Lung (tissue), 11 donors: ENCODE measurements at regions not wholly inside any gene's neighbourhood (a gene's known extent, or its start where the extent isn't known, plus 50 kb on each side); places are given as distances from the start of the nearest gene placed in this dataset.

Experiments used
- ATAC-seq: fragments of 200-7000 bp; cut with Tn5 transposase; one replicate; pipeline ENCODE4 v1.9.1; 2020; ENCODE audit warnings: moderate number of reproducible peaks; ENCODE audit not compliant: insufficient read depth, low FRiP score
- DNase-seq, 3 donors: peaks; one replicate each; pipeline ENCODE4 v3.0.0-alpha.2; 2013 to 2017
- H3K27ac ChIP-seq, 2 donors: one replicate each; pipeline ENCODE4 v1.5.1; 2013; ENCODE audit warnings: mild to moderate bottlenecking in 2 of 2, moderate library complexity in 2 of 2, control low read depth in 1 of 2, inconsistent platforms in 1 of 2, low read depth in 1 of 2, low read length in 1 of 2
- H3K27me3 ChIP-seq, 3 donors: one replicate each; pipeline ENCODE4 v1.5.1; 2013; ENCODE audit warnings: low read length in 2 of 3; ENCODE audit not compliant: control insufficient read depth in 3 of 3, insufficient read depth in 3 of 3
- H3K36me3 ChIP-seq, 4 donors: one replicate each; pipeline ENCODE4 v1.5.1; 2013; ENCODE audit warnings: low read length in 4 of 4, mild to moderate bottlenecking in 1 of 4, moderate library complexity in 1 of 4; ENCODE audit not compliant: control insufficient read depth in 4 of 4, insufficient read depth in 4 of 4
- H3K4me1 ChIP-seq, 5 donors: one replicate each; pipeline ENCODE4 v1.5.1; 2013; ENCODE audit warnings: low read length in 5 of 5, mild to moderate bottlenecking in 2 of 5, moderate library complexity in 1 of 5; ENCODE audit not compliant: control insufficient read depth in 5 of 5, insufficient read depth in 5 of 5
- H3K4me3 ChIP-seq: one replicate; pipeline ENCODE4 v1.5.1; 2013; ENCODE audit warnings: mild to moderate bottlenecking, control low read depth, moderate library complexity
- H3K9ac ChIP-seq, 2 donors: one replicate each; pipeline ENCODE4 v1.5.1; 2013; ENCODE audit warnings: low read length in 2 of 2, control low read depth in 1 of 2; ENCODE audit not compliant: insufficient read depth in 1 of 2
- H3K9me3 ChIP-seq, 4 donors: one replicate each; pipeline ENCODE4 v1.5.1; 2013; ENCODE audit warnings: low read length in 3 of 4, mild to moderate bottlenecking in 1 of 4, moderate library complexity in 1 of 4; ENCODE audit not compliant: control insufficient read depth in 4 of 4, insufficient read depth in 3 of 4
- WGBS, 2 donors: extraction: QIAGEN DNeasy Blood & Tissue Kit; methylation state at CpG; one replicate each; pipeline ENCODE4 v1.1.7; 2013; 5-methylcytosine and 5-hydroxymethylcytosine counted together
- TF ChIP-seq, protein P1 (sequence below): IDR thresholded peaks from 2 replicates; pipeline ENCODE4 v1.5.1; 2012; ENCODE audit warnings: mild to moderate bottlenecking; ENCODE audit errors: control extremely low read depth, extremely low read depth
- donor health status: control.
- donor health status: control.
- donor health status: Bipolar disorder and iron deficiency.
- donor health status: healthy.
- donor health status: DM: yes; HTN: yes; CAD: no.

DNA sequence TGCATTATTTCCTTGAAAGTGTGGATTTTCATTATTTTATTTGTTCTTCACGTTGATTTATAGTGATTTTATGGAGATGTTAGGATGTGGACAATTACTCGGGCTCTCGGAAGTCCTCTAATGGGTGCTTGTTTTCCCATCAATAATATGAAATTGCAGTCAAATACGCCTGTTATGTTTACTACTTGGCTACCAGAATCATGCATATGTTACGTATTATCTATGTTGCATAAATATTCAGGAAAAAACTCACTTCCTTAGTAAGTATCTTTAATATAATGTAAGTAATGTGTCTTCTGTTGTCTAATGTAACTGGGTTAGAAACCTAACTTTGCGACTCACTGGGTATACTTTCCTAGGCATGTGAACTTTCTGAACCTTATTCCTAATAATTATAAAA is 823.4 kb upstream of the CHORDC1 start:
- 86 to 88% methylated on average over 6 of the region's 6 CpGs for WGBS, 2 donors
- Histone ChIP-seq H3K9me3 (peaks cover 0 to 2% (median 0%) of the 10 kb centered on the region in 4 donors), H3K4me3 (no peak overlapping the region), H3K9ac (no peak overlapping the region), H3K4me1 (no peaks in the 10 kb centered on the region), H3K36me3 (no peaks in the 10 kb centered on the region), H3K27ac (no peak overlapping the region), H3K27me3 (no peaks in the 10 kb centered on the region)
- TF ChIP-seq, protein P1, sequence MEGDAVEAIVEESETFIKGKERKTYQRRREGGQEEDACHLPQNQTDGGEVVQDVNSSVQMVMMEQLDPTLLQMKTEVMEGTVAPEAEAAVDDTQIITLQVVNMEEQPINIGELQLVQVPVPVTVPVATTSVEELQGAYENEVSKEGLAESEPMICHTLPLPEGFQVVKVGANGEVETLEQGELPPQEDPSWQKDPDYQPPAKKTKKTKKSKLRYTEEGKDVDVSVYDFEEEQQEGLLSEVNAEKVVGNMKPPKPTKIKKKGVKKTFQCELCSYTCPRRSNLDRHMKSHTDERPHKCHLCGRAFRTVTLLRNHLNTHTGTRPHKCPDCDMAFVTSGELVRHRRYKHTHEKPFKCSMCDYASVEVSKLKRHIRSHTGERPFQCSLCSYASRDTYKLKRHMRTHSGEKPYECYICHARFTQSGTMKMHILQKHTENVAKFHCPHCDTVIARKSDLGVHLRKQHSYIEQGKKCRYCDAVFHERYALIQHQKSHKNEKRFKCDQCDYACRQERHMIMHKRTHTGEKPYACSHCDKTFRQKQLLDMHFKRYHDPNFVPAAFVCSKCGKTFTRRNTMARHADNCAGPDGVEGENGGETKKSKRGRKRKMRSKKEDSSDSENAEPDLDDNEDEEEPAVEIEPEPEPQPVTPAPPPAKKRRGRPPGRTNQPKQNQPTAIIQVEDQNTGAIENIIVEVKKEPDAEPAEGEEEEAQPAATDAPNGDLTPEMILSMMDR = no peak
- ATAC-seq (no peak), DNase-seq (no peak)

DNA sequence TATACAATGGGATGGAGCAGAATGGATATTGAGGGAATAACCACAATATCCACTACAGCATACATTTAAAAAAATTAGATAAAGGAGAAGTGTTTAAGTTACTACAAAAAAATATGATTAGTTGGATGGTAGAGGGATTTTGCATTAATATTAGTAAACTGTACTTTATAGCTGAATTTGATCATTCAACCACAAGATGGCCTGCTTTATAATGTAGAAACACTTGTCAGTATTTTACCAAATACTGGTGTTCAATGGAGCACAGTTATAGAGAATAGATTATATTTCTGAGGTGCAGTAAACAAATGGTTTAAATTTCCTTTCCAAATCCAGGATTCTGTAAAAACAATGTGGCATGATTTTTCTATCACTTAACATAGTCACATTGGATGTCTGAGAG is 818.8 kb upstream of the CHORDC1 start:
- DNase-seq (peak in 2 of 3 donors; percentile 6 to 17), ATAC-seq (no peak)
- Histone ChIP-seq H3K27ac (no peak overlapping the region), H3K9ac (no peak overlapping the region), H3K9me3 (no peaks in the 10 kb centered on the region), H3K4me3 (no peak overlapping the region), H3K27me3 (no peaks in the 10 kb centered on the region), H3K4me1 (no peaks in the 10 kb centered on the region), H3K36me3 (no peaks in the 10 kb centered on the region)
- TF ChIP-seq, protein P1 = no peak

DNA sequence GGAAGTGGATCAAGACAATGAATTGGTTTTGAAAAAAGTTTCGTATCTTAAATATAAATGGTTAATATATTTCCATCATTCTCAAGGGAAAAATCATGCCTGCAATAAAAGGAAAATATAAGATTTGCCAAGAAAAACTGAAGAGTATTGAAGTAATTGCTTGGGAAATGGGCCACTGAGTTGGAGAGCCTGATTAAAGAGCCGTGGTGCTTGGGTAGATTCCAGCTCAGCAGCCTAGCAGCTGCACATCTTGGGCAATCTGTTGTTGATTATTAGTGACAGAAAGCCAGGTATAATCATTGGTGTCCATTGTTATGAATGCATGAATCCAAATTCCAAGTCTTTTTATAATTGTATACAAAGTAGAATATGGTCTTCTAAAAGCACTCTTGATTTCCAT is 800.9 kb upstream of the CHORDC1 start:
- no peak overlapping the region for H3K4me3 ChIP-seq
- H3K9ac ChIP-seq = no peak overlapping the region
- WGBS, 2 donors = 47 to 78% methylated on average over 2 of the region's 2 CpGs
- no peaks in the 10 kb centered on the region for H3K36me3 ChIP-seq
- TF ChIP-seq, protein P1 = no peak
- H3K4me1 ChIP-seq = no peaks in the 10 kb centered on the region
- H3K9me3 ChIP-seq = no peaks in the 10 kb centered on the region
- no peak overlapping the region for H3K27ac ChIP-seq
- ATAC-seq (no peak), DNase-seq (peak in 1 of 3 donors; percentile 7)
- H3K27me3 ChIP-seq = no peaks in the 10 kb centered on the region

- TF ChIP-seq, protein P1 = no peak
- no peak for ATAC-seq
- H3K27ac ChIP-seq = no peak overlapping the region
- no peak for DNase-seq
- H3K4me1 ChIP-seq = no peaks in the 10 kb centered on the region
- H3K4me3 ChIP-seq = no peak overlapping the region
- 91 to 94% methylated on average over 2 of the region's 2 CpGs for whole genome bisulfite sequencing, 2 donors
- H3K9ac ChIP-seq = no peak overlapping the region
- H3K36me3 ChIP-seq = no peaks in the 10 kb centered on the region
- H3K27me3 ChIP-seq = no peaks in the 10 kb centered on the region
- H3K9me3 ChIP-seq = peaks cover 0 to 2% (median 1%) of the 10 kb centered on the region in 4 donors
Observed at GRCh38 chr11:91011503-91011902, 788.7 kb upstream of the CHORDC1 start.
